Glomerular endothelial cell (primary cell): ENCODE measurements at regions not wholly inside any gene's neighbourhood (a gene's known extent, or its start where the extent isn't known, plus 50 kb on each side); places are given as distances from the start of the nearest gene placed in this dataset.
"Not testable (repeated sequence)": the region's sequence is repeated elsewhere in the genome, so short reads cannot be mapped to it uniquely, and the experiment has no call there.

Source experiments
- DNase-seq: peaks from one replicate; pipeline ENCODE4 v3.0.0-alpha.2; 2011; ENCODE audit warnings: low read depth, low spot score; ENCODE audit errors: extremely low read depth

GRCh38 chr22:22061085-22062077 is 78.8 kb upstream of the TOP3B start:
- DNase-seq = no peak

GRCh38 chr22:22060200-22061084 is 77.9 kb upstream of the TOP3B start:
- DNase-seq = no peak

GRCh38 chr22:22059291-22060002 is 76.9 kb upstream of the TOP3B start:
- DNase-seq = no peak

GRCh38 chr22:22058633-22059290 is 76.2 kb upstream of the TOP3B start:
- DNase-seq = no peak

- no peak for DNase-seq
Observed at GRCh38 chr22:22057617-22058378, 75.2 kb upstream of the TOP3B start.

- not testable (repeated sequence) for DNase-seq
Observed at GRCh38 chr22:22056809-22057594, 74.4 kb upstream of the TOP3B start.

GRCh38 chr22:22052548-22053139 is 70.1 kb upstream of the TOP3B start:
- not testable (repeated sequence) for DNase-seq

- not testable (repeated sequence) for DNase-seq
Observed at GRCh38 chr22:22051032-22051431, 68.4 kb upstream of the TOP3B start.

- DNase-seq = no peak
Observed at GRCh38 chr22:22050141-22050775, 67.7 kb upstream of the TOP3B start.

- DNase-seq = no peak
Observed at GRCh38 chr22:22049684-22050083, 67.1 kb upstream of the TOP3B start.

GRCh38 chr22:22048981-22049531 is 66.5 kb upstream of the TOP3B start:
- DNase-seq = no peak

GRCh38 chr22:22048318-22048942 is 65.8 kb upstream of the TOP3B start:
- DNase-seq = no peak

GRCh38 chr22:22047776-22048175 is 65.2 kb upstream of the TOP3B start:
- DNase-seq = no peak

GRCh38 chr22:22047266-22047665 is 64.7 kb upstream of the TOP3B start:
- DNase-seq = no peak

- no peak for DNase-seq
Observed at GRCh38 chr22:22046370-22046769, 63.8 kb upstream of the TOP3B start.

- DNase-seq = no peak
Observed at GRCh38 chr22:22045571-22046335, 63.2 kb upstream of the TOP3B start.
